Esophagus muscularis mucosa (tissue), 4 donors: ENCODE measurements at regions not wholly inside any gene's neighbourhood (a gene's known extent, or its start where the extent isn't known, plus 50 kb on each side); places are given as distances from the start of the nearest gene placed in this dataset.

Experiments
- DNase-seq: peaks from one replicate; pipeline ENCODE4 v3.0.0-alpha.2; 2017; ENCODE audit errors: extremely low spot score
- H3K27ac ChIP-seq, 4 donors: fragments of 200-600 bp; sonication (generic); replicated peaks in 1 of 4; 1 replicate in 3 of 4; 2 replicates in 1 of 4; pipeline ENCODE4 v1.5.1; 2016 to 2019; ENCODE audit warnings: mild to moderate bottlenecking in 1 of 4
- H3K27me3 ChIP-seq, 4 donors: fragments of 200-600 bp; sonication (generic); one replicate each; pipeline versions ENCODE4 v1.5.1 to v1.6.0; 2016 to 2019
- H3K36me3 ChIP-seq, 4 donors: fragments of 200-600 bp; sonication (generic); one replicate each; pipeline ENCODE4 v1.5.1; 2016 to 2019
- H3K4me1 ChIP-seq, 4 donors: fragments of 200-600 bp; sonication (generic); one replicate each; pipeline ENCODE4 v1.5.1; 2016 to 2019
- H3K4me3 ChIP-seq, 4 donors: fragments of 200-600 bp; sonication (generic); 1 replicate in 2 of 4; 2 replicates in 2 of 4; pipeline ENCODE4 v1.5.1; 2016 to 2019; ENCODE audit warnings: mild to moderate bottlenecking in 4 of 4, moderate library complexity in 1 of 4
- H3K9me3 ChIP-seq, 4 donors: fragments of 200-600 bp; sonication (generic); 1 replicate in 3 of 4; 2 replicates in 1 of 4; pipeline ENCODE4 v1.5.1; 2016 to 2019
- EP300 ChIP-seq: sonication (generic); formaldehyde crosslinking; IDR thresholded peaks from one replicate; pipeline ENCODE4 v1.6.1; 2017; ENCODE audit warnings: antibody characterized with exemption
- POLR2A ChIP-seq: fragments of 450-650 bp; IDR thresholded peaks from one replicate; pipeline ENCODE4 v1.6.1; 2017; ENCODE audit warnings: antibody characterized with exemption, moderate library complexity, mild to moderate bottlenecking, low read depth
- POLR2AphosphoS5 ChIP-seq, 2 donors: sonication (generic); formaldehyde crosslinking; IDR thresholded peaks; one replicate each; pipeline ENCODE4 v1.6.1; 2017; ENCODE audit warnings: antibody characterized with exemption in 2 of 2
- WGBS: methylation state at CpG from one replicate; pipeline ENCODE4 v1.1.5; 2018; 5-methylcytosine and 5-hydroxymethylcytosine counted together
- intact Hi-C: fragments of 100-400 bp; cut with DNase I; formaldehyde crosslinking; loops from one replicate; pipeline ENCODE4 v1.15.1; 2023
- TF ChIP-seq, protein P1 (sequence below), 3 experiments: fragments of 200-600 bp in 2 of 3; fragments of 450-650 bp in 1 of 3; sonication (generic) in 2 of 3; IDR thresholded peaks; one replicate each; pipeline ENCODE4 v1.5.1; 2017 to 2019; ENCODE audit warnings: antibody characterized with exemption in 3 of 3, mild to moderate bottlenecking in 2 of 3, moderate library complexity in 1 of 3

DNA sequence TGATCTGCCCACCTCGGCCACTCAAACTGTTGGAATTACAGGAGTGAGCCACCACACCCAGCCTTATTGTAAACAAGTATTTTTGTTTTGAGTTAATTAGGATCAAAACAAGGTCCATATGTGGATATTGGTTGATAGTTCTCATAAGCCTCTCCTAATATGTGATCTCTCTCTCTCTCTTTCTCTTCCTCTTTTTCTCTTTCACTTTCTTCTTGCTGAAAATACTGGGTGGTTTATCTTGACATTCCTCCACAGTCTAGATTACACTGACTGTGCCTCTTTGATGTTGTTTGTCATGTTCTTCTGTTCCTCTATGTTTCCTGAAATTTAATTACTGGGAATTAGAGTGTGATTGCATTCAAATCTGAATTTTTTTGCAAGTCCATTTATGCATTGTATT, 547.5 kb upstream of the NRXN1 start:
- WGBS: 92% methylated on average over 1 of the region's 1 CpG
- no peak for TF ChIP-seq POLR2AphosphoS5 (IDR thresholded peaks at IDR 0.05)
- no peak for TF ChIP-seq EP300
- no peak for TF ChIP-seq POLR2A
- TF ChIP-seq, protein P1, sequence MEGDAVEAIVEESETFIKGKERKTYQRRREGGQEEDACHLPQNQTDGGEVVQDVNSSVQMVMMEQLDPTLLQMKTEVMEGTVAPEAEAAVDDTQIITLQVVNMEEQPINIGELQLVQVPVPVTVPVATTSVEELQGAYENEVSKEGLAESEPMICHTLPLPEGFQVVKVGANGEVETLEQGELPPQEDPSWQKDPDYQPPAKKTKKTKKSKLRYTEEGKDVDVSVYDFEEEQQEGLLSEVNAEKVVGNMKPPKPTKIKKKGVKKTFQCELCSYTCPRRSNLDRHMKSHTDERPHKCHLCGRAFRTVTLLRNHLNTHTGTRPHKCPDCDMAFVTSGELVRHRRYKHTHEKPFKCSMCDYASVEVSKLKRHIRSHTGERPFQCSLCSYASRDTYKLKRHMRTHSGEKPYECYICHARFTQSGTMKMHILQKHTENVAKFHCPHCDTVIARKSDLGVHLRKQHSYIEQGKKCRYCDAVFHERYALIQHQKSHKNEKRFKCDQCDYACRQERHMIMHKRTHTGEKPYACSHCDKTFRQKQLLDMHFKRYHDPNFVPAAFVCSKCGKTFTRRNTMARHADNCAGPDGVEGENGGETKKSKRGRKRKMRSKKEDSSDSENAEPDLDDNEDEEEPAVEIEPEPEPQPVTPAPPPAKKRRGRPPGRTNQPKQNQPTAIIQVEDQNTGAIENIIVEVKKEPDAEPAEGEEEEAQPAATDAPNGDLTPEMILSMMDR (IDR thresholded peaks at IDR 0.05): no peak
- no peaks in the 10 kb centered on the region for H3K27me3 ChIP-seq
- H3K36me3 ChIP-seq: no peaks in the 10 kb centered on the region
- no peak for DNase-seq
- H3K4me1 ChIP-seq: no peaks in the 10 kb centered on the region
- peaks cover 0 to 4% (median 2%) of the 10 kb centered on the region in 4 donors for H3K9me3 ChIP-seq
- H3K4me3 ChIP-seq: no peak overlapping the region
- no peak overlapping the region for H3K27ac ChIP-seq
- intact Hi-C loops: no loop called here

DNA sequence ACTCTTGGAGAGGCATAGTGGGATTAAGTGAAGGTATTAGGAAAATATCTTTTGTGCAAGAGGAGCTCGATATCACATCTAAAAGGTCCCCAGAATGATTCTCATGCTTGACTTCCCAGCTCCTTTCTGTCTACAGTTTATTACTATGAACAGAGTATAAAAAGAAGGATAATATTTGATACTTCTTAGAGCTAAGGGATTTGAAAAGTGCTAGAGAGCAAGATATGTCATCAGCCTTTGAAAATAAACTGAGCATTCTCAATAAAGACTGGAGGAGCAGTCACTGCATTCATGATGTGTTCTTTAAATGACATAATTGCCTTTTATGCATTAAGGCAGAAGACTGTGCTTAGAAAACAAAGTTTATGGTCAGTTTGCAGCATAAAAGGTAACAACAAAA, 543.2 kb upstream of the NRXN1 start:
- intact Hi-C loops: no loop called here
- no peaks in the 10 kb centered on the region for H3K36me3 ChIP-seq
- no peak overlapping the region for H3K4me3 ChIP-seq
- no peaks in the 10 kb centered on the region for H3K27me3 ChIP-seq
- TF ChIP-seq, protein P1 (IDR thresholded peaks at IDR 0.05): no peak
- no peak for TF ChIP-seq EP300
- TF ChIP-seq POLR2A: no peak
- 87% methylated on average over 1 of the region's 1 CpG for WGBS
- peaks cover 0 to 4% (median 0%) of the 10 kb centered on the region in 4 donors for H3K9me3 ChIP-seq
- DNase-seq: no peak
- no peaks in the 10 kb centered on the region for H3K4me1 ChIP-seq
- H3K27ac ChIP-seq: no peak overlapping the region

DNA sequence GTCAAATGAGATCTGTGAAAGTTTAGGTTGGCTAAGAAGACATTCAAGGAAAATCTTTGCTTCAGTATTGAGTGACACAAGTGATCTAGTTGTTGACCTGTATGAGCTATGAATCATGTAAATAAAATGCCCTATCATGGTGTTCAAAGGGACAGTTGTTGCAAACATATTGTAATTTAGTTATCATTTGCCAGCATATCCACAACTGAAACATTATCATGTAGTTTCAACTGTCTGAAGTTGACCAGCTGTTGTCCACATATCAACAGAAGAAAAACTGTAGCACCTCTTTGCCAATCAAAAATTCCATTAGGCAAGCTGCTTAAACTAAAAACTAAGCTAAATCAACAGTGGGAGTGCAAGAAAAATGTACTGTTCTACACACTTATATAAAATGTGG, 527.1 kb upstream of the NRXN1 start:
- no peak overlapping the region for H3K4me3 ChIP-seq
- DNase-seq: no peak
- no peak overlapping the region for H3K27ac ChIP-seq
- no peaks in the 10 kb centered on the region for H3K4me1 ChIP-seq
- TF ChIP-seq POLR2A (no peak), POLR2AphosphoS5 (IDR thresholded peaks at IDR 0.05) (no peak), EP300 (no peak)
- TF ChIP-seq, protein P1 (IDR thresholded peaks at IDR 0.05): no peak
- intact Hi-C loops: no loop called here
- H3K36me3 ChIP-seq: no peaks in the 10 kb centered on the region
- no peaks in the 10 kb centered on the region for H3K9me3 ChIP-seq
- H3K27me3 ChIP-seq: no peaks in the 10 kb centered on the region

DNA sequence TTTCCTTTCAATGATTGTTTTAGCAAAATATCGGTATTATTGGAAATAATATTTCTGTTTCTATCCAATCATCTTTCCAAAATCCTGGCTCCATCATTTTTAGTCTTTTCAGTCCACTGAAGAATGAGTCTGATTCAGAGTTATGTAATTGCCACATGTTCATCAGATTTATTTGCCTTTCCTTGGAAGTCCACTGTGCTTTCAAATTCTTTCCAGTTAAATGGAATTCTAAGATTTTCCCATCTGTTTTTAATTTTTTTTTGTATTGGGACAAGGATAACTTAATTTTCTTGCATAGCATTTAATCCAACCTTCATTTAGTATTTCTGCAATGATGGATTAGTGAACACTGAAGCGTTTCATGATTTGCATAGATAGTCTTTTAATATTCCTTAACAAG, 521.5 kb upstream of the NRXN1 start:
- Histone ChIP-seq H3K4me3 (no peak overlapping the region), H3K27me3 (no peaks in the 10 kb centered on the region), H3K36me3 (no peaks in the 10 kb centered on the region), H3K9me3 (no peaks in the 10 kb centered on the region), H3K27ac (no peak overlapping the region), H3K4me1 (no peaks in the 10 kb centered on the region)
- whole genome bisulfite sequencing: 89% methylated on average over 2 of the region's 2 CpGs
- DNase-seq: no peak
- TF ChIP-seq, protein P1 (IDR thresholded peaks at IDR 0.05): no peak
- TF ChIP-seq POLR2A (no peak), POLR2AphosphoS5 (IDR thresholded peaks at IDR 0.05) (no peak), EP300 (no peak)
- intact Hi-C loops: no loop called here

DNA sequence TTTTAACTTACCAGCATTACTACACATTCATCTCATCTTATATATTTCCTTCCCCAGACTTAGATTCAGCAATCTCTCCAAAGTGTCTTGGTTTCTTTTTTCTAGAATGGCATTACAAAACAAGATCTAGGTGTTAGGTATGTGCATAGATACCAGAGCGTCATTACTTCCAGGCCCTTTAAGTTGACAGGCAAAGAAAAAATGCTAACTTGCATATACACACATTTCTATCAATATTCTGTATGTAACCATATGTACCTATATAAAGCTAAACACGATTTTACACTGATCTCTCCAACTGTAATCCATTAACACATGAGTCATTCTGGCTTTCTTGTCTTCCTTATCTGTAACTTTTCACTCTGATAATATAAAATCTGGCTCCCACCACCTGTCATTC, 503.8 kb upstream of the NRXN1 start:
- Histone ChIP-seq H3K4me3 (no peak overlapping the region), H3K36me3 (no peaks in the 10 kb centered on the region), H3K4me1 (no peaks in the 10 kb centered on the region), H3K9me3 (peaks cover 0 to 17% (median 8%) of the 10 kb centered on the region in 4 donors), H3K27ac (no peak overlapping the region), H3K27me3 (no peaks in the 10 kb centered on the region)
- DNase-seq: no peak
- intact Hi-C loops: no loop called here
- no peak for TF ChIP-seq POLR2A
- no peak for TF ChIP-seq EP300
- TF ChIP-seq, protein P1 (IDR thresholded peaks at IDR 0.05): no peak
- TF ChIP-seq POLR2AphosphoS5 (IDR thresholded peaks at IDR 0.05): no peak
- WGBS: 78% methylated on average over 2 of the region's 2 CpGs
